NCI-H1417 (cell line): ENCODE measurements at regions not wholly inside any gene's neighbourhood (a gene's known extent, or its start where the extent isn't known, plus 50 kb on each side); places are given as distances from the start of the nearest gene placed in this dataset.

ENCODE experiments used
- DNase-seq, 3 experiments: peaks; one replicate each; lab custom pipeline; 2025; lab: John Stamatoyannopoulos, UW

DNA sequence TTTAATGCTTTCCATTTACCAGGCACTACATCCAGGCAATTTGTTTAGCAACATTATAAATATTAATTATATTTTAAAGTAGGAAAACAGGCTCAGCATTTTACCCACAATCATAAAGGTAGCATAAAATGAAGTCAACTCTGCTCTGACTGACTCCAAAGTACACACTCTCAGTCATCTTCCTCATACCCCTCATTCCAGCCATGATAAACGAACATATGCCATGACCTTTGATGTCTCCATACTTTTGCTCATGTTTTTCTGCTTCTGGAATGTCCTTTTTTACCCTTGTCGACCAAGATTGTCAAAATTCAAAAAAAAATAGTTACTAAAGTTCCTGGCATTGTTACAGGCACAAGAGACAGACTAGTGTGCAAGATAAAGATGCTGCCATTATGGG lies 77.7 kb upstream of the SOX6 start:
- DNase-seq, result no peak

DNA sequence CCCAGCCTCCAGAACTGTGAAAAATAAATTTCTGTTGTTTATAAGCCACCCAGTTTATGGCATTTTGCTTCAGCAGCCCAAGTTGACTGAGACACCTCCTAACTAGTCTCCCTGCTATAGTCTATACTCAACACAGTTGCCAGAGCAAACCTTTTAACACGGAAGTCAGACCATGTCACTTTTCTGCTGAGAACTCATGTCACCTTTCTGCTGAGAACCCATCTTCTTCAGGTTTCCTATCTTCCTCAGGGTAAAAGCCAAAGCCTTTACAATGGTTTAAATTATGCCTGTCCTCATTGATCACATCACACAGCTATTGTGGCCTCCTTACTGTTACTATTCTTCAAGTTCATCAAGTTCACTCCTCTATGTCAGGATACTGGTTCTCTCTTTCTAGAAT lies 74.3 kb upstream of the SOX6 start:
- DNase-seq, result no peak

DNA sequence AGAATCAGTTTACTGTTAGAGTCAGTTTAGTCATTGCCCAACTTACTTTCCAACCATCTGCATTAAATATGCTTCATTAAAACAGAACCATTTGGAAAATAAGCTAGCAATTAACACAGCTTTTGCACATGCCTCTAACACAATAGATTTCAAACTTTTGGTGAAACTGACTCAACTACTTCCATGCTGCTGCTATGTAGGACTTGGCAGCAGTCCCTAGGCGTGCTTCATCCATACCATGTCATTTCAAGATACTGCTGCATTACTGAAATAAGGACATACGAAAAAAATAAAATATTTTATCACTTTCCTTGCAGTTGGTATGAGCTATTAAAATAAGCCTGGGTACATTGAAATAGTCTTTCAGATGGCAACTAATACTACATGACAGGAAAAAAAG lies 65.5 kb upstream of the SOX6 start:
- no peak for DNase-seq

DNA sequence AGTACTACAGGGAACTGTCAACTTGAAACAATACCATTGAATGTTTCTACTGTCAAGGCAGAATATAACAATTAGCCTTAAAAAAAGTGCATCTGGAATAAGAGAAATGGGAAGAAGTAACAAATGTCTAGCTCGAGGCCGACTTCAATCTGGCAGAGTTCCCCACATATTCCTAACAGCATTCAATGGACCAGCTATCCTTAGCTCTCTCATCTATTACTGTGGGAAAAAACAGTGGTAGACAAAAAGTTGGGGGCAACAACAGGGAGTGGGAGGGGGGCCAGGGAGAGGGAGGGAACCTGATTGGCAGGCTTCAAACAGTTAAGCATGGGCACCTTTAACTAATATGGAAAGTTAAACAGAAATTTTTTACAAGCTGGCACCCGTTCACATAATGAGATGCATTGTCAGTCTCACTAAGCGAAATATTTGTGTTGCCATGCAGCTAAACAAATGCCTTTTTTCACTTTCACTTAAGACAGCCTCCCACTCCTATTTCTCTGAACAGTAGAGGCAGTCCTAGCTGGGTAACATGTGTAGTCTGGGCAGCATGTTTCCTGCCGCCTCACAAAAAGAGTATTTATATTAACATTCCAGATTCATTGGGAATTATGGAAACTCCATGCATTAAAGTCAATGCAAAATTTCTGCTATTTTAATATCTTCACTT lies 62.2 kb upstream of the SOX6 start:
- DNase-seq, result no peak

DNA sequence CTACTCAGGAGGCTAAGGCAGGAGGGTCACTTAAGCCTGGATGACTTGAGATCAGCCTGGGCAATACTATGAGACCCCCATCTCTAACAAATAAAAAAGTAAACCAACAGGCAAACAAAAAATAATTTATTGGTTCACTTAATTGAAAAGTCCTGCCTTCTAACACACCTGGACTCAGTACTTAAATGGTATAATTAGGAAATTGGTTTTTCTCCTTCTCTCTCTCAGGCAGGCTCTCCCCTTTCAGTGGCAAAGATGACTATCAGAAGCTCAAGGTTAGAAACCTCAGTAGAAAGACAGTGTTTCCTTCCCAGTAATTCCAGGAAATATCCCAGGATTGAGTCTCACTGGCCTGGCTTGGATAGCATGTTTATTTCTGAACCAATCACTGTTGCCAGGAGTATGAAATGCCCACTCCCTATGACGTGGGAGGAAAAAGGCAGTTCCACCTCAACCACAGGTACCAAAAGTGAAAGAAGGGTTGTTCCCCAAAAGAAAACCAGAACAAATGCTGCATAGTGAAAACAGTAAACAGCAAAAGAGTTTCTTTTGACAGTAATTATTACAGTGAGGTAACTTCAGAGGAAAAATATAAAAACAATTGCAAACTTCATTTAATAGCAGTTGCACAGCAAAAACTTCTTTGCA lies 56.3 kb upstream of the SOX6 start:
- peak in 1 of 3 experiments; percentile 27 for DNase-seq

DNA sequence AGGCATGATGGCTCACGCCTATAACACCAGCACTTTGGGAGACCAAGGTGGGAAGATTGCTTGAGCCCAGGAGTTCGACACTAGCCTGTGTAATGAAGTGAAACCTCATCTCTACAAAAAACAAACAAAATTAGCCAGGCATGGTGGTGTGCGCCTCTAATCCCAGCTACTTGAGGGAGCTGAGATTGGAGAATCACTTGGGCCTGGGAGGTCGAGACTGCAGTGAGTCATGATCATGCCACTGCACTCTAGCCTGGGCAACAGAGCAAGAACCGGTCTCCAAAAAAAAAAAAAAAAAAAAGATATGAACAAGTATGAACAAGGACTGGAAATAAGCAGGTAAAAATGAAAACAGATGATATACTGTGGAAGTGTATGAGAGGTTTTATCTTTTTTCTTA lies 54.1 kb upstream of the SOX6 start:
- DNase-seq, result no peak

DNA sequence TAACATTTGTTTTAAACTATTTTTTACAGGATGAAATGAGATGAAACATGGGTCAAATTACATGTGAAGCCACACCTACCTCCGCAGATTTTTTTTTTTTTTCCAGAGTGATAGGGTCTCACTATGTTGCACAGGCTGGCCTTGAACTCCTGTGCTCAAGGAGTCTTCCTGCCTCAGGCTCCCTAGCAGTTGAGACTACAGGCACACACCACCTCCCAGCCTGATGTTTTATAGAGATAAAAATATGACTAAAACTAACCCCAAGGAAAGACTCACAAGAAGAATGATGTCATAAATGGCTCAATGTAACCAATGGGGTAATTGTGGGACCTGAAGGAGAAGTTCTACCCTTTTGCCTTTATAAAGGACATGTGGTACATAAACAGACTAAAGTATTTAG lies 52.3 kb upstream of the SOX6 start:
- no peak for DNase-seq

DNA sequence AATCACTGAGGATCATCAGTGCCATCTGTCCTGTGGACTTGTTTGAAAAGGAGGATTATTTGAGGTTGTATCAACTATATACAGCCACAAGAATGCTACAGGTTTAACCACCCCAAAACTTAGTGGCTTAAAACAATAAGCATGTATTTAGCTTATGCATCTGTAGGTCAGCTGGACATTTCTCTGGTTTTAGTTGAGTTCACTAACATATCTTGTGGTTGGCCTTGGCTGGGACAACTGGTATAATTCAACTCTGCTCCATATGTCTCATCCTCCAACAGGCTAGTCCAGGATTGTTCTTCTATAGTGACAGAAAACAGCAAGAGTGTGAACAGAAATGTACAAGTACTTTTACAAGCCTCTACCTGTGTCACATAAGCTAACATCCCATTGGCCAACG lies 49.9 kb upstream of the SOX6 start:
- no peak for DNase-seq
